Transverse colon (tissue), 4 donors: ENCODE measurements at regions not wholly inside any gene's neighbourhood (a gene's known extent, or its start where the extent isn't known, plus 50 kb on each side); places are given as distances from the start of the nearest gene placed in this dataset.
"Not testable (repeated sequence)": the region's sequence is repeated elsewhere in the genome, so short reads cannot be mapped to it uniquely, and the experiment has no call there.

Experiments used
- DNase-seq: peaks from one replicate; pipeline ENCODE4 v3.0.0-alpha.2; 2019
- H3K27ac ChIP-seq, 4 donors: fragments of 200-600 bp; sonication (generic); 2 replicates each; pipeline ENCODE4 v1.5.1; 2016 to 2018; ENCODE audit warnings: inconsistent platforms in 4 of 4
- H3K27me3 ChIP-seq: fragments of 200-600 bp; sonication (generic); 2 replicates; pipeline ENCODE4 v1.5.1; 2017; ENCODE audit warnings: inconsistent platforms
- H3K36me3 ChIP-seq, 4 donors: fragments of 200-600 bp; sonication (generic); 2 replicates each; pipeline ENCODE4 v1.5.1; 2017 to 2019; ENCODE audit warnings: inconsistent platforms in 4 of 4
- H3K4me1 ChIP-seq, 4 donors: fragments of 200-600 bp; sonication (generic); 2 replicates each; pipeline ENCODE4 v1.5.1; 2017 to 2020; ENCODE audit warnings: inconsistent platforms in 4 of 4
- H3K4me3 ChIP-seq, 4 donors: fragments of 200-600 bp; sonication (generic); 1 replicate in 1 of 4; 2 replicates in 3 of 4; pipeline versions ENCODE4 v1.5.1 to v1.6.1; 2017 to 2019; ENCODE audit warnings: inconsistent platforms in 4 of 4
- H3K9me3 ChIP-seq, 2 donors: fragments of 200-600 bp; sonication (generic); 2 replicates each; pipeline ENCODE4 v1.5.1; 2017 to 2019; ENCODE audit warnings: inconsistent platforms in 2 of 2
- CTCF ChIP-seq, 5 experiments: fragments of 200-600 bp in 3 of 5; fragments of 450-650 bp in 2 of 5; sonication (generic) in 3 of 5; IDR thresholded peaks; 1 replicate in 2 of 5; 2 replicates in 3 of 5; pipeline ENCODE4 v1.5.1; 2016 to 2017; ENCODE audit warnings: antibody characterized with exemption in 5 of 5, inconsistent platforms in 3 of 5, mild to moderate bottlenecking in 2 of 5, moderate library complexity in 1 of 5
- EP300 ChIP-seq: sonication (generic); formaldehyde crosslinking; IDR thresholded peaks from one replicate; pipeline ENCODE4 v1.6.1; 2017; ENCODE audit warnings: antibody characterized with exemption, low read depth
- POLR2A ChIP-seq: fragments of 450-650 bp; IDR thresholded peaks from one replicate; pipeline ENCODE4 v1.6.1; 2016; ENCODE audit warnings: antibody characterized with exemption, mild to moderate bottlenecking, moderate library complexity
- POLR2AphosphoS5 ChIP-seq, 3 donors: sonication (generic); formaldehyde crosslinking; IDR thresholded peaks; one replicate each; pipeline ENCODE4 v1.6.1; 2016; ENCODE audit warnings: antibody characterized with exemption in 3 of 3
- WGBS, 2 donors: methylation state at CpG; one replicate each; pipeline ENCODE4 v1.1.5; 2018; ENCODE audit warnings: low coverage in 1 of 2; 5-methylcytosine and 5-hydroxymethylcytosine counted together
- in situ Hi-C, 4 donors: fragments of 200-750 bp; cut with MboI; loops; one replicate each; pipeline versions ENCODE4 v1.15.0 to v1.15.1; 2017; ENCODE audit warnings: low sequenced_read_pairs in 3 of 4, low pct_ligation_motif_present in 1 of 4, low pct_unique_long_range_greater_than_20kb in 1 of 4
- intact Hi-C: fragments of 100-400 bp; cut with DNase I; formaldehyde crosslinking; loops from one replicate; pipeline ENCODE4 v1.15.1; 2023; ENCODE audit warnings: low total_unique reads

GRCh38 chr1:19559641-19560040 is 74.3 kb upstream of the CAPZB start:
- TF ChIP-seq EP300 (no peak), POLR2AphosphoS5 (IDR thresholded peaks at IDR 0.05) (no peak), POLR2A (no peak), CTCF (IDR thresholded peaks at IDR 0.05) (no peak)
- no peaks in the 10 kb centered on the region for H3K36me3 ChIP-seq
- peaks cover 0 to 17% (median 2%) of the 10 kb centered on the region in 4 donors for H3K4me1 ChIP-seq
- H3K27me3 ChIP-seq: no peaks in the 10 kb centered on the region
- intact Hi-C loops: loop anchor here (10.0 kb wide), 1 partner anchor 55 kb away; no protein-coding TSS in a partner anchor
- no peaks in the 10 kb centered on the region for H3K9me3 ChIP-seq
- in situ Hi-C loops: no loop called here
- no peak overlapping the region for H3K4me3 ChIP-seq
- WGBS, 2 donors: 75 to 91% methylated on average over 2 of the region's 2 CpGs
- DNase-seq: no peak
- no peak overlapping the region for H3K27ac ChIP-seq

GRCh38 chr1:19557609-19558051 is 72.3 kb upstream of the CAPZB start:
- Histone ChIP-seq H3K27ac (no peak overlapping the region), H3K36me3 (no peaks in the 10 kb centered on the region), H3K4me3 (no peak overlapping the region), H3K27me3 (no peaks in the 10 kb centered on the region), H3K4me1 (no peaks in the 10 kb centered on the region), H3K9me3 (no peaks in the 10 kb centered on the region)
- TF ChIP-seq POLR2A: no peak
- no peak for TF ChIP-seq CTCF (IDR thresholded peaks at IDR 0.05)
- no peak for TF ChIP-seq POLR2AphosphoS5 (IDR thresholded peaks at IDR 0.05)
- TF ChIP-seq EP300: no peak
- WGBS, 2 donors: 92% methylated on average over 1 of the region's 1 CpG; no CpG with 5 or more reads in 1 of the 2 donors
- DNase-seq: no peak
- in situ Hi-C loops (no loop called here), intact Hi-C loops (loop anchor here (10.0 kb wide), 1 partner anchor 53 kb away; no protein-coding TSS in a partner anchor)

- TF ChIP-seq EP300: no peak
- no peak for TF ChIP-seq POLR2A
- no peak for TF ChIP-seq POLR2AphosphoS5 (IDR thresholded peaks at IDR 0.05)
- TF ChIP-seq CTCF (IDR thresholded peaks at IDR 0.05): no peak
- DNase-seq: no peak
- H3K4me3 ChIP-seq: no peak overlapping the region
- no peaks in the 10 kb centered on the region for H3K36me3 ChIP-seq
- intact Hi-C loops: loop anchor here (10.0 kb wide), 1 partner anchor 49 kb away; no protein-coding TSS in a partner anchor
- H3K4me1 ChIP-seq: no peaks in the 10 kb centered on the region
- H3K9me3 ChIP-seq: peaks cover 0 to 4% of the 10 kb centered on the region in 2 donors
- no peak overlapping the region for H3K27ac ChIP-seq
- in situ Hi-C loops: no loop called here
- no peaks in the 10 kb centered on the region for H3K27me3 ChIP-seq
Observed at GRCh38 chr1:19554090-19554489, 68.8 kb upstream of the CAPZB start.

GRCh38 chr1:19552291-19553010 is 67.1 kb upstream of the CAPZB start:
- intact Hi-C loops: loop anchor here (10.0 kb wide), 1 partner anchor 48 kb away; no protein-coding TSS in a partner anchor
- H3K4me3 ChIP-seq: no peak overlapping the region
- H3K9me3 ChIP-seq: peaks cover 0 to 4% of the 10 kb centered on the region in 2 donors
- no peaks in the 10 kb centered on the region for H3K27me3 ChIP-seq
- WGBS, 2 donors: 82 to 89% methylated on average over 3 to 7 of the region's 7 CpGs
- no peak for DNase-seq
- no peaks in the 10 kb centered on the region for H3K36me3 ChIP-seq
- no peaks in the 10 kb centered on the region for H3K4me1 ChIP-seq
- H3K27ac ChIP-seq: no peak overlapping the region
- TF ChIP-seq POLR2A: no peak
- TF ChIP-seq POLR2AphosphoS5 (IDR thresholded peaks at IDR 0.05): no peak
- TF ChIP-seq EP300: no peak
- TF ChIP-seq CTCF (IDR thresholded peaks at IDR 0.05): no peak
- in situ Hi-C loops: no loop called here

- intact Hi-C loops: loop anchor here (10.0 kb wide), 1 partner anchor 47 kb away; no protein-coding TSS in a partner anchor
Observed at GRCh38 chr1:19551837-19552236, 66.5 kb upstream of the CAPZB start.

GRCh38 chr1:19550437-19550836 is 65.1 kb upstream of the CAPZB start:
- intact Hi-C loops: loop anchor here (10.0 kb wide), 1 partner anchor 46 kb away; no protein-coding TSS in a partner anchor
- H3K4me1 ChIP-seq, DNase-seq, H3K27ac ChIP-seq, H3K36me3 ChIP-seq, H3K27me3 ChIP-seq, H3K4me3 ChIP-seq, H3K9me3 ChIP-seq, in situ Hi-C loops: not testable (repeated sequence)
- 69 to 83% methylated on average over 2 to 7 of the region's 7 CpGs for WGBS, 2 donors

More at GRCh38 chr1:19551837-19552236, 66.5 kb upstream of the CAPZB start:
- H3K4me1 ChIP-seq, H3K27me3 ChIP-seq, H3K36me3 ChIP-seq, H3K9me3 ChIP-seq, DNase-seq, in situ Hi-C loops, H3K4me3 ChIP-seq, H3K27ac ChIP-seq: not testable (repeated sequence)
- 70% methylated on average over 6 of the region's 6 CpGs; no CpG with 5 or more reads in 1 of the 2 donors for WGBS, 2 donors
